MM.1S (cell line): ENCODE measurements at regions not wholly inside any gene's neighbourhood (a gene's known extent, or its start where the extent isn't known, plus 50 kb on each side); places are given as distances from the start of the nearest gene placed in this dataset.

Experiments used
- CTCF ChIP-seq: fragments of 300-600 bp; sonication (generic); IDR thresholded peaks from 2 replicates; pipeline ENCODE4 v1.5.1; 2016; ENCODE audit warnings: antibody characterized with exemption, low read length, mixed read lengths
- EZH2 ChIP-seq: fragments of 300-600 bp; sonication (generic); optimal IDR thresholded peaks from 2 replicates; pipeline ENCODE3; 2017; ENCODE audit warnings: low read depth, mild to moderate bottlenecking, antibody characterized with exemption, low read length, mixed read lengths
- EZH2phosphoT487 ChIP-seq: fragments of 300-600 bp; sonication (generic); IDR thresholded peaks from 2 replicates; pipeline ENCODE4 v1.6.1; 2018; ENCODE audit warnings: antibody characterized with exemption, low read length

GRCh38 chr16:66219491-66219890 is 147.0 kb upstream of the CDH5 start:
- TF ChIP-seq CTCF, result no peak
- TF ChIP-seq EZH2, result no peak
- no peak for TF ChIP-seq EZH2phosphoT487
